Sigmoid colon (tissue), 4 donors: ENCODE measurements at regions not wholly inside any gene's neighbourhood (a gene's known extent, or its start where the extent isn't known, plus 50 kb on each side); places are given as distances from the start of the nearest gene placed in this dataset.

Experiments
- CTCF ChIP-seq, 4 experiments: fragments of 450-650 bp in 3 of 4; fragments of 200-600 bp in 1 of 4; IDR thresholded peaks; one replicate each; pipeline ENCODE4 v1.5.1; 2016 to 2019; ENCODE audit warnings: antibody characterized with exemption in 4 of 4, mild to moderate bottlenecking in 3 of 4, moderate library complexity in 2 of 4
- EP300 ChIP-seq, 4 donors: sonication (generic); formaldehyde crosslinking; IDR thresholded peaks; one replicate each; pipeline ENCODE4 v1.6.1; 2017; ENCODE audit warnings: antibody characterized with exemption in 4 of 4
- POLR2A ChIP-seq, 2 donors: fragments of 450-650 bp; IDR thresholded peaks; one replicate each; pipeline ENCODE4 v1.6.1; 2016; ENCODE audit warnings: antibody characterized with exemption in 2 of 2, mild to moderate bottlenecking in 2 of 2, moderate library complexity in 2 of 2
- POLR2AphosphoS5 ChIP-seq, 4 donors: sonication (generic); formaldehyde crosslinking; IDR thresholded peaks; one replicate each; pipeline ENCODE4 v1.6.1; 2017; ENCODE audit warnings: antibody characterized with exemption in 4 of 4

- TF ChIP-seq POLR2A (IDR thresholded peaks at IDR 0.05) (no peak), POLR2AphosphoS5 (IDR thresholded peaks at IDR 0.05) (no peak), CTCF (IDR thresholded peaks at IDR 0.05) (no peak), EP300 (IDR thresholded peaks at IDR 0.05) (no peak)
Measured at GRCh38 chr6:776951-777350, 84.0 kb upstream of the EXOC2 start.
